GM21619 (cell line): ENCODE measurements at regions not wholly inside any gene's neighbourhood (a gene's known extent, or its start where the extent isn't known, plus 50 kb on each side); places are given as distances from the start of the nearest gene placed in this dataset.
"Not testable (repeated sequence)": the region's sequence is repeated elsewhere in the genome, so short reads cannot be mapped to it uniquely, and the experiment has no call there.

Experiments used
- ATAC-seq: cut with Tn5 transposase; IDR thresholded peaks from one replicate; pipeline ENCODE4 v1.9.1; 2021; ENCODE audit not compliant: unreplicated experiment

GRCh38 chr9:73337182-73337581, 185.5 kb downstream of the ANXA1 start:
- not testable (repeated sequence) for ATAC-seq

GRCh38 chr9:73344060-73344459, 192.4 kb downstream of the ANXA1 start:
- no peak for ATAC-seq

- no peak for ATAC-seq
Measured at GRCh38 chr9:73347123-73347522, 195.5 kb downstream of the ANXA1 start.

GRCh38 chr9:73347720-73348119, 196.1 kb downstream of the ANXA1 start:
- ATAC-seq, result no peak

- no peak for ATAC-seq
Measured at GRCh38 chr9:73348471-73348870, 196.8 kb downstream of the ANXA1 start.

- no peak for ATAC-seq
Measured at GRCh38 chr9:73349476-73349875, 197.8 kb downstream of the ANXA1 start.

GRCh38 chr9:73357607-73358006, 205.9 kb downstream of the ANXA1 start:
- no peak for ATAC-seq

- no peak for ATAC-seq
Measured at GRCh38 chr9:73370053-73370452, 218.4 kb downstream of the ANXA1 start.

GRCh38 chr9:73371801-73372200, 220.1 kb downstream of the ANXA1 start:
- no peak for ATAC-seq

- ATAC-seq, result no peak
Measured at GRCh38 chr9:73380411-73380810, 228.7 kb downstream of the ANXA1 start.

- no peak for ATAC-seq
Measured at GRCh38 chr9:73402081-73403028, 250.7 kb downstream of the ANXA1 start.

- no peak for ATAC-seq
Measured at GRCh38 chr9:73411494-73411893, 259.8 kb downstream of the ANXA1 start.

- ATAC-seq, result no peak
Measured at GRCh38 chr9:73412874-73413273, 261.2 kb downstream of the ANXA1 start.

- ATAC-seq, result no peak
Measured at GRCh38 chr9:73423891-73424290, 272.2 kb downstream of the ANXA1 start.

- no peak for ATAC-seq
Measured at GRCh38 chr9:73426269-73426668, 274.6 kb downstream of the ANXA1 start.

GRCh38 chr9:73434826-73435225, 283.2 kb downstream of the ANXA1 start:
- ATAC-seq, result no peak

GRCh38 chr9:73437758-73438157, 286.1 kb downstream of the ANXA1 start:
- ATAC-seq, result peak; percentile 55

- ATAC-seq, result not testable (repeated sequence)
Measured at GRCh38 chr9:73439839-73440238, 288.2 kb downstream of the ANXA1 start.

GRCh38 chr9:73441223-73441622, 289.6 kb downstream of the ANXA1 start:
- no peak for ATAC-seq

GRCh38 chr9:73441890-73442818, 290.5 kb downstream of the ANXA1 start:
- no peak for ATAC-seq

GRCh38 chr9:73444821-73445220, 293.2 kb downstream of the ANXA1 start:
- no peak for ATAC-seq

GRCh38 chr9:73445384-73445783, 293.7 kb downstream of the ANXA1 start:
- not testable (repeated sequence) for ATAC-seq
